ENCODE measurements at regions not wholly inside any gene's neighbourhood (a gene's known extent, or its start where the extent isn't known, plus 50 kb on each side); places are given as distances from the start of the nearest gene placed in this dataset.

- Histone ChIP-seq H3K4me1 (ENCODE audit: control insufficient read depth, extremely low read depth, insufficient read depth, low read length) (peaks cover 10% of the 10 kb centered on the region), H3K27me3 (ENCODE audit: control insufficient read depth, extremely low read depth, insufficient read depth, low read length) (no peaks in the 10 kb centered on the region), H3K27ac (ENCODE audit: control insufficient read depth, insufficient read depth, low read length) (no peak overlapping the region), H3K9me3 (ENCODE audit: control insufficient read depth, low read depth, low read length) (no peaks in the 10 kb centered on the region), H3K4me2 (ENCODE audit: control insufficient read depth, extremely low read depth, insufficient read depth, low read depth, low read length) (no peak overlapping the region), H2AFZ (ENCODE audit: control insufficient read depth, low read length) (no peak overlapping the region), H4K20me1 (ENCODE audit: control insufficient read depth, extremely low read depth, insufficient read depth, low read length) (no peaks in the 10 kb centered on the region), H3K36me3 (ENCODE audit: control insufficient read depth in 2 of 2, extremely low read depth in 1 of 2, insufficient read depth in 2 of 2, low read length in 2 of 2) (no peaks in the 10 kb centered on the region), H3K9me1 (ENCODE audit: control insufficient read depth, extremely low read depth, insufficient read depth, low read length) (no peaks in the 10 kb centered on the region), H3K4me3 (ENCODE audit: control insufficient read depth in 2 of 3, extremely low read depth in 1 of 3, insufficient read depth in 2 of 3, low read depth in 1 of 3, low read length in 3 of 3) (no peak overlapping the region), H3K9ac (ENCODE audit: control insufficient read depth, extremely low read depth, insufficient read depth, low read length) (no peak overlapping the region), H3K79me2 (ENCODE audit: control insufficient read depth, insufficient read depth, low read length) (no peaks in the 10 kb centered on the region)
- TF ChIP-seq CTCF (optimal IDR thresholded peaks at IDR 0.05 in 1 of 3, IDR thresholded peaks at IDR 0.05 in 1 of 3, conservative IDR thresholded peaks at IDR 0.05 in 1 of 3; ENCODE audit: extremely low read depth in 1 of 3, insufficient read depth in 2 of 3, low read length in 3 of 3) (no peak), EZH2 (IDR thresholded peaks at IDR 0.05; ENCODE audit: low read length) (no peak)
- FAIRE-seq (no peak), DNase-seq (ENCODE audit: low read depth, low spot score) (no peak)
- dilution Hi-C loops (cut with MboI; ENCODE audit: extremely low pct_ligation_motif_present, low sequenced_read_pairs), result no loop called here
Observed at GRCh38 chr3:30495172-30496065, 111.0 kb upstream of the TGFBR2 start.

GRCh38 chr3:30496066-30496966 is 110.1 kb upstream of the TGFBR2 start:
- Histone ChIP-seq H3K27ac (ENCODE audit: control insufficient read depth, insufficient read depth, low read length) (peak overlapping the region; percentile 43), H3K36me3 (ENCODE audit: control insufficient read depth in 2 of 2, extremely low read depth in 1 of 2, insufficient read depth in 2 of 2, low read length in 2 of 2) (no peaks in the 10 kb centered on the region), H3K4me3 (ENCODE audit: control insufficient read depth in 2 of 3, extremely low read depth in 1 of 3, insufficient read depth in 2 of 3, low read depth in 1 of 3, low read length in 3 of 3) (no peak overlapping the region), H3K9me1 (ENCODE audit: control insufficient read depth, extremely low read depth, insufficient read depth, low read length) (no peaks in the 10 kb centered on the region), H3K4me2 (ENCODE audit: control insufficient read depth, extremely low read depth, insufficient read depth, low read depth, low read length) (peak overlapping the region; percentile 3), H3K9ac (ENCODE audit: control insufficient read depth, extremely low read depth, insufficient read depth, low read length) (no peak overlapping the region), H3K9me3 (ENCODE audit: control insufficient read depth, low read depth, low read length) (peaks cover 1% of the 10 kb centered on the region), H4K20me1 (ENCODE audit: control insufficient read depth, extremely low read depth, insufficient read depth, low read length) (no peaks in the 10 kb centered on the region), H3K79me2 (ENCODE audit: control insufficient read depth, insufficient read depth, low read length) (no peaks in the 10 kb centered on the region), H3K4me1 (ENCODE audit: control insufficient read depth, extremely low read depth, insufficient read depth, low read length) (peaks cover 15% of the 10 kb centered on the region), H2AFZ (ENCODE audit: control insufficient read depth, low read length) (peak overlapping the region; percentile 37), H3K27me3 (ENCODE audit: control insufficient read depth, extremely low read depth, insufficient read depth, low read length) (no peaks in the 10 kb centered on the region)
- DNase-seq (ENCODE audit: low read depth, low spot score) (no peak), FAIRE-seq (no peak)
- TF ChIP-seq CTCF (optimal IDR thresholded peaks at IDR 0.05 in 1 of 3, IDR thresholded peaks at IDR 0.05 in 1 of 3, conservative IDR thresholded peaks at IDR 0.05 in 1 of 3; ENCODE audit: extremely low read depth in 1 of 3, insufficient read depth in 2 of 3, low read length in 3 of 3), result no peak
- TF ChIP-seq EZH2 (IDR thresholded peaks at IDR 0.05; ENCODE audit: low read length), result no peak
- dilution Hi-C loops (cut with MboI; ENCODE audit: extremely low pct_ligation_motif_present, low sequenced_read_pairs), result no loop called here
